ENCODE measurements at regions not wholly inside any gene's neighbourhood (a gene's known extent, or its start where the extent isn't known, plus 50 kb on each side); places are given as distances from the start of the nearest gene placed in this dataset.
"Not testable (repeated sequence)": the region's sequence is repeated elsewhere in the genome, so short reads cannot be mapped to it uniquely, and the experiment has no call there.

- H3K27ac ChIP-seq (ENCODE audit: low read length), result no peak overlapping the region
Observed at GRCh38 chr6:76553256-76553655, 480.8 kb upstream of the IMPG1 start.

GRCh38 chr6:76552268-76552667 is 479.8 kb upstream of the IMPG1 start:
- H3K4me1 ChIP-seq (ENCODE audit: insufficient read depth, low read length), result peaks cover 12% of the 10 kb centered on the region; the same call in 1 of the 2 replicates

More at GRCh38 chr6:76553256-76553655, 480.8 kb upstream of the IMPG1 start:
- Histone ChIP-seq H3K9me3 (ENCODE audit: insufficient read depth, low read depth, low read length) (no peaks in the 10 kb centered on the region), H3K36me3 (ENCODE audit: insufficient read depth, low read depth, low read length) (no peaks in the 10 kb centered on the region), H3K27me3 (ENCODE audit: insufficient read depth, low read length) (no peaks in the 10 kb centered on the region), H3K4me3 (ENCODE audit: low read length) (no peak overlapping the region), H3K9ac (ENCODE audit: low read depth, low read length) (no peak overlapping the region), H3K4me1 (ENCODE audit: insufficient read depth, low read length) (peaks cover 17% of the 10 kb centered on the region; the same call in 1 of the 2 replicates)

DNA sequence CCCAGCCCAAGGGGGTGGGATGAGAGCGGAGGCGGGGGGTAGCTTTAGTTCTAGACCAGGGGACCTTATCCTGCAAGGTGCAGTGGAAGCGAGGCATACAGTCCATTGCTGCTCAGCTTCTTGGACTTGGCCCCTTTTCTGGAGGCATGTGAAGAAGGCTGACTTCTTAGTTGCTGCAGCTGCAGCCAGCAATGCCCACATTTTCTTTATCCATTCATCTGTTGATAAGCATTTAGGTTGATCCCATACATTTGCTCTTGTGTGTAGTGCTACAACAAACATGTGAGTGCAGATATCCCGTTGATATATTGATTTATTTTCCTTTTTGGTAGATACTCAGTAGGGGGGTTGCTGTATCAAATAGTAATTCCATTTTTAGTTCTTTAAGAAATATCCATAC is 461.2 kb upstream of the IMPG1 start:
- no peaks in the 10 kb centered on the region for H3K27me3 ChIP-seq (ENCODE audit: insufficient read depth, low read length)
- H3K9me3 ChIP-seq (ENCODE audit: insufficient read depth, low read depth, low read length), result no peaks in the 10 kb centered on the region
- no peak overlapping the region for H3K4me3 ChIP-seq (ENCODE audit: low read length)
- H3K27ac ChIP-seq (ENCODE audit: low read length), result no peak overlapping the region
- H3K36me3 ChIP-seq (ENCODE audit: insufficient read depth, low read depth, low read length), result no peaks in the 10 kb centered on the region
- H3K9ac ChIP-seq (ENCODE audit: low read depth, low read length), result no peak overlapping the region
- no peaks in the 10 kb centered on the region for H3K4me1 ChIP-seq (ENCODE audit: insufficient read depth, low read length)

More at GRCh38 chr6:76552268-76552667, 479.8 kb upstream of the IMPG1 start:
- no peak overlapping the region for H3K4me3 ChIP-seq (ENCODE audit: low read length)
- no peak overlapping the region for H3K9ac ChIP-seq (ENCODE audit: low read depth, low read length)
- no peaks in the 10 kb centered on the region for H3K36me3 ChIP-seq (ENCODE audit: insufficient read depth, low read depth, low read length)
- no peak overlapping the region for H3K27ac ChIP-seq (ENCODE audit: low read length)
- no peaks in the 10 kb centered on the region for H3K27me3 ChIP-seq (ENCODE audit: insufficient read depth, low read length)
- no peaks in the 10 kb centered on the region for H3K9me3 ChIP-seq (ENCODE audit: insufficient read depth, low read depth, low read length)

- no peak overlapping the region for H3K27ac ChIP-seq (ENCODE audit: low read length)
- no peak overlapping the region for H3K9ac ChIP-seq (ENCODE audit: low read depth, low read length)
Observed at GRCh38 chr6:76532647-76533046, 460.2 kb upstream of the IMPG1 start.

DNA sequence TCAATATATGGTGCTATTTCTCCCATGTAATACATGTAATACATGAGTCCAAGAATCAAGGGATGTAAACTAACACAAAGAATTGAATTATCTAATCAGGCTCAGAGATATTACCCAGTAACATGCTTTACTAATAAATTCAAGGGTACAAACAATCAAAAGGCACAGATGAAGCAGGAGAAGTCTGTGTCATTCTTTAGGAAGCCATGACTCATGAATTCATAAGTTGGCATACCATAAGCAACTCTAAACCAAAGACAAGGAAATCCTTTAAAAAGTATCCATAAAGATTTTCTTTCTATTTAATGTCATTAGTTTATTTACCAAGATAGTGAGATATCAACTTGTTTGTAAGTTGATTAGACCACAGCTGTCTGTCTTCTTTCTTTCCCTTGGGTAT is 446.0 kb upstream of the IMPG1 start:
- Histone ChIP-seq H3K9ac (ENCODE audit: low read depth, low read length) (no peak overlapping the region), H3K9me3 (ENCODE audit: insufficient read depth, low read depth, low read length) (no peaks in the 10 kb centered on the region), H3K4me3 (ENCODE audit: low read length) (no peak overlapping the region), H3K36me3 (ENCODE audit: insufficient read depth, low read depth, low read length) (no peaks in the 10 kb centered on the region), H3K4me1 (ENCODE audit: insufficient read depth, low read length) (no peaks in the 10 kb centered on the region), H3K27ac (ENCODE audit: low read length) (no peak overlapping the region), H3K27me3 (ENCODE audit: insufficient read depth, low read length) (no peaks in the 10 kb centered on the region)

More at GRCh38 chr6:76532647-76533046, 460.2 kb upstream of the IMPG1 start:
- Histone ChIP-seq H3K36me3 (ENCODE audit: insufficient read depth, low read depth, low read length) (no peaks in the 10 kb centered on the region), H3K9me3 (ENCODE audit: insufficient read depth, low read depth, low read length) (no peaks in the 10 kb centered on the region), H3K4me3 (ENCODE audit: low read length) (no peak overlapping the region), H3K4me1 (ENCODE audit: insufficient read depth, low read length) (no peaks in the 10 kb centered on the region), H3K27me3 (ENCODE audit: insufficient read depth, low read length) (no peaks in the 10 kb centered on the region)

GRCh38 chr6:76516924-76517323 is 444.5 kb upstream of the IMPG1 start:
- Histone ChIP-seq H3K9ac (ENCODE audit: low read depth, low read length) (no peak overlapping the region), H3K9me3 (ENCODE audit: insufficient read depth, low read depth, low read length) (no peaks in the 10 kb centered on the region), H3K4me3 (ENCODE audit: low read length) (no peak overlapping the region), H3K36me3 (ENCODE audit: insufficient read depth, low read depth, low read length) (no peaks in the 10 kb centered on the region), H3K27ac (ENCODE audit: low read length) (no peak overlapping the region), H3K4me1 (ENCODE audit: insufficient read depth, low read length) (no peaks in the 10 kb centered on the region), H3K27me3 (ENCODE audit: insufficient read depth, low read length) (no peaks in the 10 kb centered on the region)

GRCh38 chr6:76510489-76510888 is 438.0 kb upstream of the IMPG1 start:
- Histone ChIP-seq H3K27me3 (ENCODE audit: insufficient read depth, low read length) (no peaks in the 10 kb centered on the region), H3K4me3 (ENCODE audit: low read length) (no peak overlapping the region), H3K9ac (ENCODE audit: low read depth, low read length) (no peak overlapping the region), H3K9me3 (ENCODE audit: insufficient read depth, low read depth, low read length) (no peaks in the 10 kb centered on the region), H3K4me1 (ENCODE audit: insufficient read depth, low read length) (no peaks in the 10 kb centered on the region), H3K36me3 (ENCODE audit: insufficient read depth, low read depth, low read length) (no peaks in the 10 kb centered on the region), H3K27ac (ENCODE audit: low read length) (no peak overlapping the region)

DNA sequence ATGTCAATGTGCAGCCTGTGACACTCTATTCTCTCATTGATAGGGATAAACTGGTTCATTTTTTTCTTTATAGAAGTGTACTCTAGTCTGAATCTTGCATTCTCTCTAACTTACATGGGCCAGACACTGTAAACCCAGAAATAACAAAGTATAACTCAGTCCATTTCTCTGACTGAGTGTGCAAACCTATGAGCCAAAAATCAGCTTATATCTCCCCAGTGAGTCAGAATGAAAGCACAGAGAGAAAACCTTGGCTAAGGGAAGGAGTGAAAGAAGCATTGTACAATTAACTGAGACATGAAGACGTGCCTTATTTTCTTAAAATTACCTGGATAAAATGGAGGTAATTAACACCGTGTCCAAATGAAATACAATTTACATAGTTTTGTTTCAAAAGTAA is 436.9 kb upstream of the IMPG1 start:
- no peak overlapping the region for H3K9ac ChIP-seq (ENCODE audit: low read depth, low read length)
- no peaks in the 10 kb centered on the region for H3K27me3 ChIP-seq (ENCODE audit: insufficient read depth, low read length)
- H3K27ac ChIP-seq (ENCODE audit: low read length), result no peak overlapping the region
- no peaks in the 10 kb centered on the region for H3K9me3 ChIP-seq (ENCODE audit: insufficient read depth, low read depth, low read length)
- H3K4me1 ChIP-seq (ENCODE audit: insufficient read depth, low read length), result no peaks in the 10 kb centered on the region
- no peaks in the 10 kb centered on the region for H3K36me3 ChIP-seq (ENCODE audit: insufficient read depth, low read depth, low read length)
- H3K4me3 ChIP-seq (ENCODE audit: low read length), result no peak overlapping the region

DNA sequence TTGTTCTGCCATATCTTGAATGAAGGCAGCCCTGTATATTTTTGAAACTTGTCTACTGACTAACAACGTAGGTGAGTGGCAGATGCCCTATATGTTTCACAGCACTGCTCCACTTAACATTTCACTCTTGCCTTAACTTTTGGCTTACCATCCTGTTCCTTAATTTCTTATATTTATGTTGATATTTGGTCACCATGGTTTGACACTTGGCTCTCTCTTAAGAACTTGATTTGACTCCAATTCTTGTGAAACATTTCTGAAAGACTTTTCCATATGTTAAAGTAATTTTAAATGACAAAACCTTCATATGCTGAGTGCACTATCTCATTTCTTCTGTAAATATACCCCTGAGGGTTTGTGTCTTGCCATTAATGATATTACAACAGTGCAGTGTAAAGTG is 434.3 kb upstream of the IMPG1 start:
- no peak overlapping the region for H3K9ac ChIP-seq (ENCODE audit: low read depth, low read length)
- H3K27ac ChIP-seq (ENCODE audit: low read length), result no peak overlapping the region
- H3K9me3 ChIP-seq (ENCODE audit: insufficient read depth, low read depth, low read length), result no peaks in the 10 kb centered on the region
- H3K4me3 ChIP-seq (ENCODE audit: low read length), result no peak overlapping the region
- no peaks in the 10 kb centered on the region for H3K4me1 ChIP-seq (ENCODE audit: insufficient read depth, low read length)
- no peaks in the 10 kb centered on the region for H3K36me3 ChIP-seq (ENCODE audit: insufficient read depth, low read depth, low read length)
- H3K27me3 ChIP-seq (ENCODE audit: insufficient read depth, low read length), result no peaks in the 10 kb centered on the region

- no peaks in the 10 kb centered on the region for H3K36me3 ChIP-seq (ENCODE audit: insufficient read depth, low read depth, low read length)
- H3K4me3 ChIP-seq (ENCODE audit: low read length), result no peak overlapping the region
- H3K4me1 ChIP-seq (ENCODE audit: insufficient read depth, low read length), result no peaks in the 10 kb centered on the region
- H3K9me3 ChIP-seq (ENCODE audit: insufficient read depth, low read depth, low read length), result peaks cover 15% of the 10 kb centered on the region
- no peaks in the 10 kb centered on the region for H3K27me3 ChIP-seq (ENCODE audit: insufficient read depth, low read length)
- no peak overlapping the region for H3K27ac ChIP-seq (ENCODE audit: low read length)
- no peak overlapping the region for H3K9ac ChIP-seq (ENCODE audit: low read depth, low read length)
Observed at GRCh38 chr6:76495909-76496308, 423.4 kb upstream of the IMPG1 start.

DNA sequence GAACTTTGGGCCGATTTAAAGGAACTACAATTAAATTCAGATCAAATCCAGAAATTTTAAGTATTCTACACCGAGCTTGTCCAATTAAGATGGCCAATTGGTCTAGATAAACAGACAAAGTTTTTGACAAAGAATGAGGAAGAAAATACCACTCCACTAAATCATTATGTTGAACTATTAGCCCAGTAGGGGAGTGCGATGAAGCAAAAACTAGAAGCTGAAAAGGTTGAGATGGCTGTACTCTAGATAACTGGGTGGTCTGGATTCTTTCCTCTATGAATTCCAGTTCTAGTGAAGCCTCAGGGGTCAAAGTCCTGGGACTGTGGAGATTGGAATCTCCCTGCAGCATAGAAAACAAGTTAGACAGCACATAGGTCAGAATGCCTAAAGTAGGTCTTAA is 418.9 kb upstream of the IMPG1 start:
- not testable (repeated sequence) for H3K27me3 ChIP-seq (ENCODE audit: insufficient read depth, low read length); H3K4me1 ChIP-seq (ENCODE audit: insufficient read depth, low read length); H3K4me3 ChIP-seq (ENCODE audit: low read length); H3K36me3 ChIP-seq (ENCODE audit: insufficient read depth, low read depth, low read length); H3K9ac ChIP-seq (ENCODE audit: low read depth, low read length); H3K27ac ChIP-seq (ENCODE audit: low read length); H3K9me3 ChIP-seq (ENCODE audit: insufficient read depth, low read depth, low read length)

DNA sequence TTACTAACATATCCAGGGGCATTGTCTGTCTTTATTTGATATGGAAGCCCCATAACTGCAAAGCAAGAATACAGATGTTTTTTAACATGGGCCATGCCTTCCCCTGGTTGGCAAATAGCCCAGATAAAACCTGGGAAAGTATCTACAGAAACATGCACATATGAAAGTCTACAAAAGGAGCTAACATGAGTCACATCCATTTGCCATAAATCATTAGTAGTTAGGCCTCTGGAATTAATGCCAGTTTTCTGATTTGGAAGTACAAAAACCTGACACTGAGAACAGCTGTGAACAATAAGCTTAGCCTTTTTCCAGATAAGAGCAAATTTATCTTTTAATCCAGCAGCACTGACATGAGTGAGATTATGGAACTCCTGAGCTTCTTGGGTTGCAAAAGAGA is 418.0 kb upstream of the IMPG1 start:
- Histone ChIP-seq H3K9ac (ENCODE audit: low read depth, low read length) (no peak overlapping the region), H3K36me3 (ENCODE audit: insufficient read depth, low read depth, low read length) (no peaks in the 10 kb centered on the region), H3K9me3 (ENCODE audit: insufficient read depth, low read depth, low read length) (peaks cover 1% of the 10 kb centered on the region), H3K27me3 (ENCODE audit: insufficient read depth, low read length) (no peaks in the 10 kb centered on the region), H3K4me1 (ENCODE audit: insufficient read depth, low read length) (no peaks in the 10 kb centered on the region), H3K27ac (ENCODE audit: low read length) (no peak overlapping the region), H3K4me3 (ENCODE audit: low read length) (no peak overlapping the region)

DNA sequence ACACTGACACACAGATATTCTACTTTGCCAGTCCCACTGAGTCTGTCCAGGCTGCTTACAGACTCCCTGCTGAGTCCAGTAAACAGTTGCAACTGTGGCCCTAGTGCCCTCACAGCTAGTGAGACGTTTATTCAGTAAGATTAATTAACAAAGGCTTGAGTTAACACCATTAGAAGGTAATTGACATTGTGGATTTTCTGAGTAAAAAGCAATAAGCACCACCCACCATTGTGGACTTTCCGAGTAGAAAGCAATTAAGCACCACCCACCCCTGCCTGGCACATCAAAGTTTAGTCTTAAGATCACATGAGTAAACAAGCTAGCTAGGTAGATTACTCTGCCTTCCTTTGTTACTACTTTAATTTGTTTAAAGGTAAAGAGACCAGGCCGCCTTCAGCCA is 408.6 kb upstream of the IMPG1 start:
- H3K27me3 ChIP-seq (ENCODE audit: insufficient read depth, low read length), result no peaks in the 10 kb centered on the region
- no peak overlapping the region for H3K9ac ChIP-seq (ENCODE audit: low read depth, low read length)
- H3K4me1 ChIP-seq (ENCODE audit: insufficient read depth, low read length), result no peaks in the 10 kb centered on the region
- no peak overlapping the region for H3K4me3 ChIP-seq (ENCODE audit: low read length)
- H3K36me3 ChIP-seq (ENCODE audit: insufficient read depth, low read depth, low read length), result no peaks in the 10 kb centered on the region
- H3K27ac ChIP-seq (ENCODE audit: low read length), result no peak overlapping the region
- no peaks in the 10 kb centered on the region; the same call in 1 of the 2 replicates for H3K9me3 ChIP-seq (ENCODE audit: insufficient read depth, low read depth, low read length)
